H9 (cell line): ENCODE measurements at regions not wholly inside any gene's neighbourhood (a gene's known extent, or its start where the extent isn't known, plus 50 kb on each side); places are given as distances from the start of the nearest gene placed in this dataset.

Experiments
- DNase-seq: peaks from one replicate; pipeline ENCODE4 v3.0.0-alpha.2; 2017
- H2AFZ ChIP-seq: one replicate; pipeline ENCODE4 v1.6.1; 2013; ENCODE audit warnings: mild to moderate bottlenecking, low read length, control low read depth, moderate library complexity
- H2AK5ac ChIP-seq: 2 replicates; pipeline ENCODE4 v1.6.1; 2013; ENCODE audit warnings: low read length, control low read depth, mixed read lengths; ENCODE audit not compliant: insufficient read length
- H2BK120ac ChIP-seq: one replicate; pipeline ENCODE4 v1.6.1; 2013; ENCODE audit warnings: low read depth, mild to moderate bottlenecking, low read length, control low read depth, inconsistent platforms; ENCODE audit not compliant: poor library complexity, severe bottlenecking
- H2BK12ac ChIP-seq: 2 replicates; pipeline ENCODE4 v1.6.1; 2013; ENCODE audit warnings: low read length, control low read depth, mixed read lengths, low read depth; ENCODE audit not compliant: insufficient read length
- H2BK15ac ChIP-seq: 2 replicates; pipeline ENCODE4 v1.6.1; 2013; ENCODE audit warnings: low read depth, low read length, control low read depth
- H2BK20ac ChIP-seq: one replicate; pipeline ENCODE4 v1.6.1; 2013; ENCODE audit warnings: low read depth, mild to moderate bottlenecking, low read length, control low read depth, inconsistent platforms; ENCODE audit not compliant: poor library complexity, severe bottlenecking
- H2BK5ac ChIP-seq: 2 replicates; pipeline ENCODE4 v1.6.1; 2013; ENCODE audit warnings: low read length, control low read depth, mixed read lengths; ENCODE audit not compliant: insufficient read length
- H3K14ac ChIP-seq: 2 replicates; pipeline ENCODE4 v1.6.1; 2013; ENCODE audit warnings: low read length, control low read depth; ENCODE audit not compliant: insufficient read depth
- H3K18ac ChIP-seq: 2 replicates; pipeline ENCODE4 v1.6.1; 2013; ENCODE audit warnings: low read depth, mild to moderate bottlenecking, mixed read lengths, low read length, control low read depth; ENCODE audit not compliant: insufficient read length
- H3K23ac ChIP-seq: 2 replicates; pipeline ENCODE4 v1.6.1; 2013; ENCODE audit warnings: low read length, control low read depth, mixed read lengths, low read depth; ENCODE audit not compliant: insufficient read length
- H3K23me2 ChIP-seq: 2 replicates; pipeline ENCODE4 v1.6.1; 2013; ENCODE audit warnings: low read depth, mild to moderate bottlenecking, mixed read lengths, low read length, control low read depth; ENCODE audit not compliant: insufficient read length, poor library complexity, severe bottlenecking
- H3K27ac ChIP-seq: 2 replicates; pipeline ENCODE4 v1.5.1; 2013; ENCODE audit warnings: low read length, control low read depth, mixed read lengths, low read depth; ENCODE audit not compliant: insufficient read length
- H3K27me3 ChIP-seq: 2 replicates; pipeline ENCODE4 v1.6.1; 2013; ENCODE audit warnings: low read length, control low read depth, inconsistent platforms; ENCODE audit not compliant: insufficient read depth
- H3K4ac ChIP-seq: 2 replicates; pipeline ENCODE4 v1.6.1; 2013; ENCODE audit warnings: low read depth, mild to moderate bottlenecking, control low read depth, inconsistent platforms, low read length, moderate library complexity
- H3K4me1 ChIP-seq: 2 replicates; pipeline ENCODE4 v1.6.1; 2013; ENCODE audit warnings: low read length, control low read depth, inconsistent platforms; ENCODE audit not compliant: insufficient read depth
- H3K4me2 ChIP-seq: 2 replicates; pipeline ENCODE4 v1.6.1; 2013; ENCODE audit warnings: low read length, control low read depth, mixed read lengths; ENCODE audit not compliant: insufficient read length, insufficient read depth
- H3K56ac ChIP-seq: 2 replicates; pipeline ENCODE4 v1.6.1; 2013; ENCODE audit warnings: low read depth, mild to moderate bottlenecking, mixed read lengths, low read length, control low read depth; ENCODE audit not compliant: insufficient read length
- H3K79me1 ChIP-seq: 2 replicates; pipeline ENCODE4 v1.6.1; 2013; ENCODE audit warnings: low read depth, mild to moderate bottlenecking, moderate library complexity, low read length, control low read depth, inconsistent platforms; ENCODE audit not compliant: insufficient read depth, poor library complexity, severe bottlenecking
- H3K79me2 ChIP-seq: 2 replicates; pipeline ENCODE4 v1.6.1; 2013; ENCODE audit warnings: low read length, control low read depth, inconsistent platforms; ENCODE audit not compliant: insufficient read depth
- H3K9ac ChIP-seq: 2 replicates; pipeline ENCODE4 v1.6.1; 2013; ENCODE audit warnings: low read length, control low read depth, mixed read lengths; ENCODE audit not compliant: insufficient read length; ENCODE audit errors: extremely low read depth
- H3K9me3 ChIP-seq: one replicate; pipeline ENCODE4 v1.6.1; 2013; ENCODE audit warnings: low read depth, low read length, inconsistent platforms; ENCODE audit not compliant: control insufficient read depth
- H3T11ph ChIP-seq: one replicate; pipeline ENCODE4 v1.6.1; 2013; ENCODE audit warnings: mild to moderate bottlenecking, low read length, control low read depth, inconsistent platforms
- H4K20me1 ChIP-seq: one replicate; pipeline ENCODE4 v1.6.1; 2013; ENCODE audit not compliant: control insufficient read depth, insufficient read length, insufficient read depth
- H4K5ac ChIP-seq: 2 replicates; pipeline ENCODE4 v1.6.1; 2013; ENCODE audit warnings: low read depth, mild to moderate bottlenecking, mixed read lengths, low read length, control low read depth; ENCODE audit not compliant: insufficient read length
- H4K8ac ChIP-seq: replicated peaks from 2 replicates; pipeline ENCODE4 v1.6.1; 2013; ENCODE audit warnings: low read length, control low read depth, mixed read lengths, low read depth; ENCODE audit not compliant: insufficient read length
- H4K91ac ChIP-seq: 2 replicates; pipeline ENCODE4 v1.6.1; 2013; ENCODE audit warnings: low read depth, mild to moderate bottlenecking, moderate library complexity, mixed read lengths, low read length, control low read depth; ENCODE audit not compliant: insufficient read length
- H3K27ac Mint-ChIP-seq, 3 experiments: 2 replicates in 2 of 3; 3 replicates in 1 of 3; pipeline ENCODE4 v1.8.0; 2020 to 2021; ENCODE audit warnings: mixed read lengths in 3 of 3, mild to moderate bottlenecking in 1 of 3, moderate library complexity in 1 of 3
- H3K27me3 Mint-ChIP-seq: 2 replicates; pipeline ENCODE4 v1.8.0; 2021; ENCODE audit warnings: low read depth, mild to moderate bottlenecking, moderate library complexity, mixed read lengths
- H3K36me3 Mint-ChIP-seq, 3 experiments: 2 replicates in 2 of 3; 3 replicates in 1 of 3; pipeline ENCODE4 v1.8.0; 2020 to 2021; ENCODE audit warnings: low read depth in 3 of 3, mixed read lengths in 3 of 3; ENCODE audit not compliant: insufficient read depth in 1 of 3
- H3K4me1 Mint-ChIP-seq, 2 experiments: 2 replicates each; pipeline ENCODE4 v1.8.0; 2020; ENCODE audit warnings: mixed read lengths in 2 of 2
- H3K4me3 Mint-ChIP-seq, 2 experiments: 2 replicates in 1 of 2; 3 replicates in 1 of 2; pipeline ENCODE4 v1.8.0; 2020 to 2021; ENCODE audit warnings: mild to moderate bottlenecking in 2 of 2, mixed read lengths in 2 of 2, moderate library complexity in 1 of 2
- H3K9me3 Mint-ChIP-seq, 2 experiments: 2 replicates in 1 of 2; 3 replicates in 1 of 2; pipeline ENCODE4 v1.8.0; 2020; ENCODE audit warnings: mild to moderate bottlenecking in 2 of 2, mixed read lengths in 2 of 2, moderate library complexity in 1 of 2
- CTCF ChIP-seq: fragments of 200-600 bp; sonication (generic); conservative IDR thresholded peaks from 3 replicates; pipeline ENCODE4 v1.8.0; 2021; ENCODE audit warnings: antibody characterized with exemption, mild to moderate bottlenecking
- WGBS: extraction: QIAGEN DNeasy Blood & Tissue Kit; methylation state at CpG from one replicate; pipeline ENCODE4 v1.1.7; 2013; ENCODE audit warnings: missing lambda C conversion rate, low lambda C conversion rate, mixed read lengths; ENCODE audit not compliant: insufficient read length; ENCODE audit errors: extremely low coverage; 5-methylcytosine and 5-hydroxymethylcytosine counted together

DNA sequence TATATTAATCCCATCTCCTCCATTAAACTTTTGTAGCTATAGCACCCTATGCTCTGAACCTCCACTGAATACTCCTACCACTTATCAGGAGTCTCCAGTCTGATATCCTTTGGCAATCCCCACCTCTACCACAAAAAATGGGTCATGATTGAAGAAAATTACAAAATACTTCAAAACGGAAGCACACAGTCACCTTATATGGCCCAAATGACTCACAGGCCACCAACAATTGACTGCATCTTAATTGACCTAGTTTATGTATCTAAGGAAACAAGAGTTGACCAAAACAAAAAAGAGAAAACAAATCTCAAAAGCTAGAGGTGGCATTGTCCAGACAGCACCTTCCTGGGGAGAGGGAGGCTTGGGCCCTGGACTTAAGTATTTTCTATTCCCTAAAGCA lies 120.0 kb upstream of the DIAPH2 start:
- Histone ChIP-seq H2BK12ac (no peak overlapping the region), H3K23me2 (no peaks in the 10 kb centered on the region), H4K91ac (no peak overlapping the region), H3K56ac (no peak overlapping the region), H2BK15ac (no peak overlapping the region), H3T11ph (no peak overlapping the region), H4K5ac (no peak overlapping the region), H4K20me1 (no peaks in the 10 kb centered on the region), H4K8ac (no peak overlapping the region), H3K18ac (no peak overlapping the region), H3K9me3 (no peaks in the 10 kb centered on the region), H2BK20ac (no peak overlapping the region), H3K79me1 (no peaks in the 10 kb centered on the region), H3K4me1 (no peaks in the 10 kb centered on the region), H3K4ac (no peak overlapping the region), H3K9ac (no peak overlapping the region), H3K27ac (no peak overlapping the region), H3K23ac (no peak overlapping the region), H3K79me2 (no peaks in the 10 kb centered on the region), H2AFZ (no peak overlapping the region), H3K4me2 (no peak overlapping the region), H2BK5ac (no peak overlapping the region), H2AK5ac (no peak overlapping the region), H3K14ac (no peak overlapping the region), H3K27me3 (no peaks in the 10 kb centered on the region), H2BK120ac (no peak overlapping the region)
- H3K27ac Mint-ChIP-seq, result no peak overlapping the region
- no CpG with 5 or more reads among the region's 1 CpG for WGBS
- H3K27me3 Mint-ChIP-seq, result no peaks in the 10 kb centered on the region
- no peaks in the 10 kb centered on the region for H3K9me3 Mint-ChIP-seq
- no peak overlapping the region for H3K4me3 Mint-ChIP-seq
- DNase-seq, result no peak
- no peak for TF ChIP-seq CTCF
- no peaks in the 10 kb centered on the region for H3K36me3 Mint-ChIP-seq
- H3K4me1 Mint-ChIP-seq, result peaks cover 0 to 11% of the 10 kb centered on the region in 2 experiments; a peak in 2 of 4 replicates
